IPS-NIHi7 (cell line): ENCODE measurements at regions not wholly inside any gene's neighbourhood (a gene's known extent, or its start where the extent isn't known, plus 50 kb on each side); places are given as distances from the start of the nearest gene placed in this dataset.
A peak's percentile ranks its signal among the peaks of the same experiment; 100 is the strongest.

Experiments used
- DNase-seq: peaks from one replicate; pipeline ENCODE4 v3.0.0; 2012; ENCODE audit warnings: mixed read lengths; ENCODE audit errors: extremely low spot score

GRCh38 chr5:36355516-36355915 lies 53.8 kb upstream of the RANBP3L start:
- no peak for DNase-seq

- no peak for DNase-seq
These were observed 55.2 kb upstream of the RANBP3L start for GRCh38 chr5:36356915-36357314.

GRCh38 chr5:36357391-36357975 lies 55.8 kb upstream of the RANBP3L start:
- DNase-seq: no peak

GRCh38 chr5:36359267-36359666 lies 57.6 kb upstream of the RANBP3L start:
- DNase-seq: no peak

GRCh38 chr5:36360307-36360706 lies 58.6 kb upstream of the RANBP3L start:
- DNase-seq: no peak

DNA sequence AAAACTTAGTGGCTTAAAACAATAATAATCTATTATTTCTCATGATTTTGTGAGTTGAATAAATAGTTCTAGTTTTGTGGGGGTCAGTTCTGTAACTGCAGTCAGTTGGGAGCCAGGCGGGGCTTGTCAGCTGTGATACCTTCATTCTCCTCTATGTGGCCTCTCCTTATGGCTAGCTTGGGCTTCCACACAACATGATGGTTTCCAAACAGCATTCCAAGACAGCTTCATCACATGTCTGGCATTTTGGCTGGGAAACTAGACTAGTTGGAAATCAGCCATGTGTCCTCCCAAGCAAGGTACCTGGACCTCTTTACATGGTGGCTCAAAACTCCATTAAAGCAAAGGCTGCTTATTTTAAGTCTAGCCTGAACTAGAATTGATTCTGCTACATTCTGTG lies 61.4 kb upstream of the RANBP3L start:
- DNase-seq: peak; percentile 60

GRCh38 chr5:36363744-36364143 lies 62.0 kb upstream of the RANBP3L start:
- no peak for DNase-seq

DNA sequence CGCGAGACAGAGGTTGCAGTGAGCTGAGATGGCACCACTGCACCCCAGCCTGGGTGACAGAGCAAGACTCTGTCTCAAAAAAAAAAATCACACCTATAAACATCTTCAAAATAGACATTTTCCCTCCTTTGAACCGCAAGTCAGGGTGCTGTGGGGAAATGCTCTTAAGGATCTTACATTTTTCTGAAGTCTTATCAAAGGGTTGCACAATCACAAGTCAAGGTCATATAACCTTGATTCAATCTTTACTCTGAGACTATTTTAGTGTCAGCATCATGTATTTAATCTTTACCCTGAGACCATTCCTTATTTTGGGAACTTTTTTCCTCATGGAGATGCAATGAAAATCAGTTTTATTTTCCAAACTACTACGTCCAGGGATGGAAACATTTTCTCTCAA lies 62.8 kb upstream of the RANBP3L start:
- DNase-seq: no peak

GRCh38 chr5:36365896-36366295 lies 64.2 kb upstream of the RANBP3L start:
- DNase-seq: no peak

GRCh38 chr5:36366883-36367282 lies 65.2 kb upstream of the RANBP3L start:
- no peak for DNase-seq

DNA sequence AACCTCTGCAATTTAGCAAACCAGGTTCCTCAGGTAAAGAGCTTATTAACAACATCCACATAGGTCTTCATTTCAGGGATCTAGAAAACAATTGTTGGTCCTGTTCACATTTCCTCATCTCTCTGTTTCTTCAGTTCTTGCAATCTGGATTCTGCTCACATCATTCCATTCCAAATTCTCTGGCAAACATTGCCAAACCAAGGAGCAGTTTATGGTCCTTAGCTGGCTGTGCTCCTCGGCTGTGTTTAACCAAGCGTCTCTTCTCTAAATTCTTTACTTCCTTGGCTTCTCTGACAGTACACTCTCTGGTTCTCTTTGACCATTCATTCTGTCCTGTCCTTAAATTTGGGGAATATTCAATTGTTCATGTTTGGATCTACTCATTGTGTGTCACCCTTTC lies 65.8 kb upstream of the RANBP3L start:
- DNase-seq: no peak

DNA sequence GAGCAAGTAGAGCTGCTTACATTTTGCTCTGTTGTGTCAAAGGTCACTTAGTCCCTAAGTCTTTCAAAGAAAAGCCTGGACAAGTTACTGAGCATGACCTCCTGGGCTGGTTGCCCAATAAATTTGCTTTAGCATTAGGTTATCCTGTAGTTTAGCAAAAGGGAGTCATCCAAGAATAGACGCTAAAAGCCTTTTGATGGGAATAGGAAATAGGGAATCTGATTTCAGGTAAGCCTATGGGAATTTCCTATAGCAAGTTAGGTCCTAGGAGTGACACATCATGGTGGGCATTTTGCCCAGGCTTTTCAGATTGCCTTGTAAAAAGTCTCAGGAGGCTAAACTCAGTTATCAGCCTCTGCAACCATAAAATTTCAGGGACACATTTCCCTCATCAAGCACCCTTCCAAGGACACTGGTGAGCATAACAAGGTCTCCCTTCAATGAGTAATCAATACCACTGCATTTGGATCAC lies 67.6 kb upstream of the RANBP3L start:
- no peak for DNase-seq

GRCh38 chr5:36370073-36370472 lies 68.4 kb upstream of the RANBP3L start:
- DNase-seq: no peak

GRCh38 chr5:36371366-36371765 lies 69.7 kb upstream of the RANBP3L start:
- no peak for DNase-seq

- no peak for DNase-seq
These were observed 71.9 kb upstream of the RANBP3L start for GRCh38 chr5:36373527-36374086.

- DNase-seq: no peak
These were observed 72.7 kb upstream of the RANBP3L start for GRCh38 chr5:36374266-36374862.

DNA sequence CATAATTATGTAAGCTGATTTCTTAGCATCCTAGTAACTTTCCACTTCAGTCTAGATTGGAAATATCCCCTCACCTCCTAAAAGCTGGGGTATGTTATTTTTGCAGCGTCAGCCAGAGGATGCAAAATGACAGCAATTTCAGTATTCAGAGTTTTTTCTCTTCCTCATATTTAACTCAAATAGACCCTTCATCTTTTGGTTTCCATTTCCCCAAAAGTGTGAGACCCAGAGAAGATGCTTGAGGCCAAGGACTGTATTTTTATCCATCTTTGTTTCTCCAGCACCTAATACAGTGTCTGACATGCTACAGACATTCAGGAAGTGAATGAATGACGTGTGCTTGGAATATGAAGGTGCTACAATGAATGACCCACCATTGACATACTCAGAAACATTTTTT lies 75.5 kb upstream of the RANBP3L start:
- DNase-seq: no peak

DNA sequence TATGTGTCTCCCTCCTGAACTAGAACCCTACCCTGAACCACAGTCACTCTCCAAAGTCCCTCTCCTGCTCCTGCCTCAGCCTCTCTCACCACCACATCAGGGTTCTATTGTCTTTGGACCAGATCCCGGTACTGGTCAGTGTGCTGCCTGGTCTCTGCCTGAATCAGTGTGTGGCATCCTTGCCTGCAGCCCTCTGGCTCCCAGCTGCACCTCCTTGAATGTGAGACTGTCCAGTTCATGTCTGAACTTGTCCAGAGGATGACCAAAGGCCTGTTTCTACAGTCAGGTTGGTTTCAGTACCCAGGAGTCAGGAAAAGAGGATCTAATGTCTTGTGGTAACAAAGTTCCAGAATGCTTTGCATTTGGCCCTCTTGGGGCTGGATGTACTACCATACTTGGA lies 76.8 kb upstream of the RANBP3L start:
- no peak for DNase-seq

- DNase-seq: no peak
These were observed 81.2 kb upstream of the RANBP3L start for GRCh38 chr5:36382890-36383289.

GRCh38 chr5:36383942-36384341 lies 82.2 kb upstream of the RANBP3L start:
- no peak for DNase-seq

DNA sequence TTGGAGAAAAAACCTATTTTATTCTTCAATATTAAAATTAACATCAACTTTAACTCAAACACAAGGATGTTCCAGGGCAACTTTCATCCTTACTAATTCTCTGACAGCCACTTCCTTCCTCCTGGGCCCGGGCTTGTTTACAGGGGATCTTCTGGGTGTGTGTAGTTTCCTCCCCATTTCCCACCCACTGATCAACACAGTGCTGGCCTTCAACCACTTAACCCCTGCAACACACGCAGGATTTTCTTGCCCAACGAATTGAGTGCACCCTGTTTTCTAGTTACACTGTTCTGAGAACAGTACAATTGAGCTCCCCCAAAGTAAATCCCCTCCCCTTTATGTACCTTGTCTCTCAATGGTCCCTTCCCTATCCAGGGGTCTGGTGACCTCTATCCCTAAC lies 83.1 kb upstream of the RANBP3L start:
- no peak for DNase-seq

DNA sequence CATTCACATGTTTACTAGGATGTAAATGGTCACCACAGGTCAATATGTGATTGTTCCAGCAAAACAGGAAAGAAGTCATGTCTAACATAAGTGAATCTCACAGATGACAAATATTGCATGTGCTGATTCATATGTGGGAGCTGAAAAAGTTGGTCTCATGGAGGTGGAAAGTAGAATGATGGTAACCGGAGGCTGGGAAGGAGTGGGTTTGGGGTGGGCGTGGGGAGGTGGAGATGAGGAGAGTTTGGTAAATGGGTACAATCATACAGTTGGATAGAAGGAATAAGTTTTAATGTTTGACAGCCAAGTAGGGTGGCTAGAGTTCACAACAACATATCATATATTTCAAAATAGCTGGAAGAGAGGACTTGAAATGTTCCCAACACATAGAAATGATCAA lies 83.8 kb upstream of the RANBP3L start:
- no peak for DNase-seq

DNA sequence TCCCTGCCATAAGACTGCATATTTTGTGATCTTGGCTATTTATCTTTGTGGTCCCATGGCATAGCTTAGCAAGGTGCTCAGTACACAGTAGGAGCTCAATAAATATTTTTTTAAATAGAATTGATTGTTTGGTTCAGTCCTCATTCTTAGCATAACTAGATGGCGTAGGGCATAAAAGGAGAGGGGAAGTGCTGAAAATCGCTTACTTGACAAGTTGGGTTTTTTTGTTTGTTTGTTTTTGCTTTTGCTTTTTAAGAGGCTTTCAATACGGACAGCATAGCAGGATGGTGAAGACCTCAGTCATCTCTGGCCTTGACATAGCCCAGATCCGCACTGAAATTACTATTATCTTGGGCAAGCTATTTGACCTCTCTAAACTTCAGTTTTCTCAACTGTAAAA lies 86.6 kb upstream of the RANBP3L start:
- no peak for DNase-seq

DNA sequence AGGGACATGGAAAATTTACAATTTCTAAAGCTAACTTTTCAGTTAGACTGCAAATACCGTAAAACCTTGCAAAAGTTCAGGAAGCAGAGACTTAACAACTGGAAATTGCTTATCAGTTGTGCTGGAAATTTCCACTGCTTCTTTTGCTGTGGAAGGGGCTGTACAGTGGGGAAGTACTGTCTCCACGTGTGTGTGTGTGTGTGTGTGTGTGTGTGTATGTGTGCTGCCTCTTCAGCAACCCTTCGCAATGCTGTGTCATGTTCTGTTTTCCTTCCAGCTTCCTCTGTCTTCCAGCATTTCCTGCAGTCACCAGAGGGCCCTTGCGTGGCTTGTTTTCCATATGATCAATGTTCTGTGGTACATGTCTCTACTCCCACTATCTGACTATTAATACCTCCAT lies 87.5 kb upstream of the RANBP3L start:
- DNase-seq: no peak
